Mesodermal cell (in vitro differentiated cells): ENCODE measurements at regions not wholly inside any gene's neighbourhood (a gene's known extent, or its start where the extent isn't known, plus 50 kb on each side); places are given as distances from the start of the nearest gene placed in this dataset.
"Not testable (repeated sequence)": the region's sequence is repeated elsewhere in the genome, so short reads cannot be mapped to it uniquely, and the experiment has no call there.

Experiments
- H3K27ac ChIP-seq: 2 replicates; pipeline ENCODE4 v1.7.0; 2013; ENCODE audit warnings: mild to moderate bottlenecking, low read depth, low read length, moderate library complexity; ENCODE audit not compliant: severe bottlenecking
- H3K36me3 ChIP-seq: 2 replicates; pipeline ENCODE4 v1.7.1; 2013; ENCODE audit warnings: mild to moderate bottlenecking, low read length, moderate library complexity; ENCODE audit not compliant: control insufficient read depth, insufficient read depth
- H3K4me1 ChIP-seq: one replicate; pipeline ENCODE4 v1.7.1; 2013; ENCODE audit warnings: mild to moderate bottlenecking, low read length; ENCODE audit not compliant: insufficient read depth, control insufficient read depth, poor library complexity, severe bottlenecking
- H3K4me3 ChIP-seq: 2 replicates; pipeline ENCODE4 v1.7.0; 2013; ENCODE audit warnings: low read length, control low read depth, mild to moderate bottlenecking; ENCODE audit not compliant: insufficient read depth, poor library complexity, severe bottlenecking; ENCODE audit errors: extremely low read depth
- H3K9me3 ChIP-seq: 2 replicates; pipeline ENCODE4 v1.7.1; 2013; ENCODE audit warnings: mild to moderate bottlenecking, low read length, moderate library complexity; ENCODE audit not compliant: control insufficient read depth
- WGBS, 2 experiments: methylation state at CpG; one replicate each; pipeline ENCODE4 v1.1.5; 2013; ENCODE audit warnings: missing lambda C conversion rate in 2 of 2; ENCODE audit not compliant: insufficient coverage in 2 of 2; 5-methylcytosine and 5-hydroxymethylcytosine counted together

DNA sequence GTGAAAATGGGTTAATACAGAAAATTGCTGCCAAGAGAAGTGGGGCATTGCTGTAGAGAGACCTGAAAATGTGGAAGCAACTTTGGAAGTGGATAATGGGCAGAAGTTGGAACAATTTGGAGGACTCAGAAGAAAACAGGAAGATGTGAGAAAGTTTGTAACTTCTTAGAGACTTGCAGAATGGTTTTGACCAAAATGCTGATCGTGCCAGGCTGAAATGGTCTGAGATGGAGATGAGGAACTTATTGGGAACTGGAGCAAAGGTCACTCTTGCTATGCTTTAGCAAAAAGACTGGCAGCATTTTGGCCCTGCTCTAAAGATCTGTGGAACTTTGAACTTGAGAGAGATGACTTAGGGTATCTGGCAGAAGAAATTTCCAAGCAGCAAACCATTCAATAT lies 254.8 kb downstream of the KBTBD8 start:
- WGBS, 2 experiments: 77 to 86% methylated on average over 1 of the region's 1 CpG
- not testable (repeated sequence) for H3K9me3 ChIP-seq, H3K36me3 ChIP-seq, H3K4me1 ChIP-seq, H3K27ac ChIP-seq, H3K4me3 ChIP-seq

DNA sequence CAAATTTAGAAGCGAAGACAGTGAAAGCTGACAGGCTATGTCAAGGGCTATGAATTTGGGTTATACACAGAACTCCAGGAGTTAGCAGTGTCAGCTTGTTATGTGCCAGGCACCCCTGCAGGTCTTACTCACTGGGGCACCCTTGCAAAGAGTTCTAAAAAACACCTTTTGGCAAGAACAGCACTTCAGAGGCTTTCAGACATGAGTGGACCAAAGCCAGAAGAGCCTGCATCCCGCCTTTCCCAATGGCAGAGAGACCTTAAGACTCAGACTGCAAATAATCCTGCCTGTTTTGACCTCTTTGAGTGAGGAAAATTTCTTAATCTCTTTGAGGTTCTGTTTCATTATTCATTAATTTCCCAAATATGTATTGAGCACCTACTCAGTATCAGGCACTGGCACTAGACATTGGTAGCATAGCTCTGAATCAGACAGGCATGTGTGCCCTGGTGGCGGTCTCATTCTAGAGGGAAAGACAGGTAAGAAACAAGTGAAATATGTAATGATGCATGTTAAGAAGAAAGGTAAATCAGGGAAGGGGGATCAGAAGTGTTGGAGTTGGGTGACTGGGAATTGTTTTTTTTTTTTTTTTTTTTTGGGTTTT lies 280.0 kb downstream of the KBTBD8 start:
- H3K9me3 ChIP-seq: no peaks in the 10 kb centered on the region
- WGBS, 2 experiments: 88 to 97% methylated on average over 3 of the region's 3 CpGs

DNA sequence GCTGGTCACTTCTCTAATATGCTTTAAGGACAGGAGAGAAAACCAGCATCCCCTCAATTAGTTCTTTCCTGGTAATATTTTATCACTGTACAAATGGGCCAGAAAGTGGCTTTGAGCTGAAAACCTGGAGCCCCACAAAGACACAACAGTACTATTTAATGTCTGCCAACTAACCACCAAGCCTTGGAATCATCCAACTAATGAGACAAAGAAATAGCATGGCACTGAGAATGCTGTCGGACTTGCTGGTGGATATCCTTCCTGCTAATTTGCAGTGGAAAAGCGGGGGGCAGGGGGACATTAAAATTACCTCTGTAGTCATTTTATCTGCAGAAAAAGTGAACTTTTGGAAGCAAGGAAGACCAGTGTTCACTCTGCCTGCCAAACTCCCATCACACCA lies 288.5 kb downstream of the KBTBD8 start:
- H3K27ac ChIP-seq: no peak overlapping the region
- 100% methylated on average over 2 of the region's 2 CpGs; no CpG with 5 or more reads in 1 of the 2 experiments for WGBS, 2 experiments
- H3K4me1 ChIP-seq: no peaks in the 10 kb centered on the region
- H3K36me3 ChIP-seq: no peaks in the 10 kb centered on the region
- H3K4me3 ChIP-seq: no peak overlapping the region
- no peaks in the 10 kb centered on the region for H3K9me3 ChIP-seq

More for the DNA sequence above, 280.0 kb downstream of the KBTBD8 start:
- no peak overlapping the region for H3K4me3 ChIP-seq
- no peaks in the 10 kb centered on the region for H3K36me3 ChIP-seq
- no peak overlapping the region for H3K27ac ChIP-seq
- H3K4me1 ChIP-seq: no peaks in the 10 kb centered on the region

DNA sequence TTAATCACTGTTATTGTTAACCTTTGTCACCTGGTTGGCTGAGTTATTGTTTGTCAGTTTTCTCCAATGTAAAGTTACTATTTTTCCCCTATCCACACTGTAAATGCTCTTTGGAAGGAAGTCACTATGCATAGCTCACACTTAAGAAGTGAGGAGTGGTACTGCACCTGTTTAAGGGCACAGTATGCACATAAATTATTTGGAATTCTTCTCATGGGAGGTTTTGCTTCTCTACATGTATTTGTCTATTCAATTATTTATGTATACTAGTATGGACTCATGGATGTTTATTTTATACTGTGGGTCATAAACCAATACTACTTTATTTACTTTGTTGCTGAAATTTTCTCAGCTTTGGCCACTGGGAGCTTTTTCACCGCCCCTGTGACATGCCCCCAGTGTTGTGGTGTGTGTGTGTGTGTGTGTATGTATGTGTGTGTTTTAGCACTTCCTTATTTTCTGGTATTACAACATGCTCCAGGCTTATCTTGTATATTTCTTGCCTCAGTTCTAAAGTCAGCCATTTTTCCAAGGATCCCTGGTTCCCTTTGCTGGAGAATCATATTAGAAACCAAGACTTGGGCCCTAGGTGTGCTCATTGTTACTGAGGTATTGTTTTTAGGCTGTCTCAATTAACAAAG lies 290.5 kb downstream of the KBTBD8 start:
- Histone ChIP-seq H3K4me1 (no peaks in the 10 kb centered on the region), H3K4me3 (no peak overlapping the region), H3K36me3 (no peaks in the 10 kb centered on the region), H3K27ac (no peak overlapping the region), H3K9me3 (no peaks in the 10 kb centered on the region)
- no CpG with 5 or more reads among the region's 1 CpG for WGBS, 2 experiments

DNA sequence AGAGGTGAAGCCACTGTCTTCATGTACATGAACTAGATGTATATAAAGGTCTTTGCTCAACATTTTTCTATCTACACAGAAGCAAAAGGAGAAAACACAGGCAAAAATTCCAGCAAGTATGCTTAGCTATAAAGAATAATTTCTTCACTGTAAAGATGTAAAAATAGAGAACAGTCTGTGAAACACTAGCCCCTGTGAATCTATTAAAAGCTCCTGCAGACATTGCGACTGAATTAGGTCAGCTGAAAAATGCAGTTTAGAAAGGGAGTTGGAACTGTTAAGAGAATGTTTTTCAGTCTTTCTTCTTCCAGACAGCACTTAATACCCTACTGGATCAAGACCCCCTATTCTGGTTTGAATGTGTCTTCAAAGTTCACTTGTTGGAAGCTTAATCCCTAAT lies 291.5 kb downstream of the KBTBD8 start:
- WGBS, 2 experiments: no CpG with 5 or more reads among the region's 1 CpG
- no peaks in the 10 kb centered on the region for H3K9me3 ChIP-seq
- H3K4me3 ChIP-seq: no peak overlapping the region
- H3K4me1 ChIP-seq: peaks cover 5% of the 10 kb centered on the region
- H3K27ac ChIP-seq: no peak overlapping the region
- no peaks in the 10 kb centered on the region for H3K36me3 ChIP-seq

DNA sequence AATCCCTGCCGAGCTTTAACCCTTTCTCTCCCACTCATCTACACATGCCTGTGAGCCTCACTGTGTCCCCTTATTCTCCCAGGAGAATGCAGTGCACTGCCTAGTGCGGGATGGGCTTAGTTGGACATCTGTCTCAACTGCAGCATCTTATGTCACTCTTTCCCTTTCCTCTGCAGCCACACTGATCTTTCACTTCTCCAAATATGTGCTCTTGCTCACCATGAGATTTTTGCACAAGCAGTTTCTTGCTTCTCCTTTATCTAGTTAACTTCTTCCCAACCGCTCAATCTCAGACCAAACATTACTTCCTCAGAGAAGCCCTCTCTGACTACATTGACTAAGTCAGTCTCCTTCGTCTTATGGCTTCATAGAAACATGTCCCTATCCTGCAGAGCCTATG lies 292.3 kb downstream of the KBTBD8 start:
- WGBS, 2 experiments: 84 to 85% methylated on average over 1 to 3 of the region's 4 CpGs

DNA sequence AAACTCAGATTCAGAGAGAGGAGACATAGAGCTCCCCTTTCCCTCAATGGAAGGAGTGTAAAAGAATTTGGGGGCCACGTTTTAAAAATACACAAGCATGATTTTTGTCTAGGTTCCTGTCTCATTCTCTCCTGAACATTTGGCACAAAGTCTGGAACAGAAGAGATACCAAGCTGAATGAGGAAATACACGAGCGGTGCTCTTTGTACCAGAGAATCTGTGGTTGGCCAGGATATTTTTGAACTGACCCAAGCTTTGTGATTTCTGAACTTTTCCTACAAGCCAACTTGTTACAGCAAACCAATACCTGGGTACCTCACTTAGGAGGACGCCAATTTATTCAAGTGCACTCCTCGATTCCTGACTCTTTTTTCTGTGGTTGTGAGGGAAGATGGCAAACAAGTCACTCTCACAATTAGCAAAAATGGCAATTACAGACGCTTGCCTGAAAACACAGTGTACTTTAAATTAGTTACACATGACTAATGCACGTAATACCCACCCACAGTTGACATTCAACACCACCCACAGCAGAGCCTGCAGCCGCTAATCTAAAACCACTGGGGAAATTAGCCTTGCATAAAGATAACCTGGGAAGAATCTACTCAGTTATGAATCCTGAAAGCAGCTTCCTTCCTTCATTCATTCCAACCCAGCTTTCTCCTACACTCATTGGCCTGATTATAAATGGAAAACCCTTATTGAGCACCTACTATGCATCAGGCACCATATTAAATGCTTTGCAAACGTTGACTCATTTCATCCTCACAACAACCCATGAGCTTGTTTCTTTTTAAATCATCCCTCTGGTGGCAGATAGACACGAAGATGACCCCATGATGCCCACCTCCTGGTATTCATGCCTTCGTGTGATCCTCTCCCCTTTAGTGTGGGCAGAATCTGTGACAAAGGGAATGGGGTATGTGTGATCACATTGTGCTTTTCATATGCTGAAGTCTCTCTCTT lies 293.5 kb downstream of the KBTBD8 start:
- H3K9me3 ChIP-seq: no peaks in the 10 kb centered on the region
- no peak overlapping the region for H3K27ac ChIP-seq
- H3K4me1 ChIP-seq: peaks cover 5% of the 10 kb centered on the region
- H3K4me3 ChIP-seq: no peak overlapping the region
- no peaks in the 10 kb centered on the region for H3K36me3 ChIP-seq
- WGBS, 2 experiments: 70 to 73% methylated on average over 5 to 7 of the region's 11 CpGs

More for the DNA sequence above, 292.3 kb downstream of the KBTBD8 start:
- Histone ChIP-seq H3K4me3 (no peak overlapping the region), H3K4me1 (peaks cover 5% of the 10 kb centered on the region), H3K36me3 (no peaks in the 10 kb centered on the region), H3K27ac (no peak overlapping the region), H3K9me3 (no peaks in the 10 kb centered on the region)

DNA sequence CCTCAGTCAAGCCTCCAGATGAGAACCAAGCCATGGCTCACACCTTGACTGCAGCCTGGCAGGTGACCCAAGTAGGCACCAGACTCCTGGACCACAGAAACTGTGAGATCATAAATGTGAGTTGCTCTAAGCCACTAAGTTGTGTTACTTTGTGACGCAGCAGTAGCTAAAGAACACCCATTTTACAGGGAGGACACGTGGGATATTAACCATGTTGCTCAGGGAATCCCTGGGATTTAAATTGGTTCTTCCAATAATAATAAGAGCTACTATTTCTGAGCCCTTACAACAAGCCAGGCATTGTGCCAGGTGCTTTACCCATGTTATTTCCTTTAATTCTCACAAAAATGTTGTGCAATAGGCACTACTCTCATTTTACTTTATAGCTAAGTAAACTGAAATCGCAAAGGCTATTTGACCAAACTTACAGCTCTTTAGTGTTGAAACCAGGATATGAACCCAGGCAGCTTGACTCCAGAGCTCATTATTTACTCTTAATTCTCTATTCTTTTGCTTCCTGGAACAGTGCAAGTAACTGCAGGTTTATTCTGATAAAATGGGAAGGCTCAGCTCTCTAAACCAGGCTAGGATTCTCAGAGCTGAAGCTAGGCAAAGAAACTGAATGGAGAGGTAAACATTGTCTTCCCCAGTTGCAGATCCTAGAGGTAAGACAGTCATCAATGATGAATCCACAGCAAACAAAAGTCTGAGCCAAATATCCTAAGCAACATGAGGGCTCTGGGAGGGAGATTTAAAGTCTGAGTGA lies 294.4 kb downstream of the KBTBD8 start:
- H3K36me3 ChIP-seq: no peaks in the 10 kb centered on the region
- H3K4me1 ChIP-seq: peaks cover 5% of the 10 kb centered on the region
- 90 to 93% methylated on average over 2 to 3 of the region's 3 CpGs for WGBS, 2 experiments

DNA sequence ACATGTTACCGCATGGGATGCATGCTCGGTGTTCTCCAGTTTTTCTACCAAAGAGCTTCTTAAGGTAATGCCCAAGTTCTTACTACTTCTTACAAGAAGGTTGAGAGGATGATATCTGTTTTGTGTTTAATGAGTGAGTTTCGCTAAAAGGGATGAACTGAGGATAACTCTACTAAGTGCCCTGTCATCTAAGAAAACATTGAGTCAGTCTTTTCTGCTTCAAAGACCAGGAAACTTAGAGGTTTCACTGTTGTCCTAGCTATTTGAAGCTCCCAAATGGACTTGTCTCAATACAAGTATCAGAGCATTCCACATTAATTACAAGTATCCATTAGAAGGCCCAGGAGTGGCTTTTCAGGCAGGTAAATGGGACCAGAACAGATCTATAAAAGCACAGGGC lies 296.2 kb downstream of the KBTBD8 start:
- WGBS, 2 experiments: 67 to 100% methylated on average over 1 of the region's 3 CpGs
- Histone ChIP-seq H3K4me1 (peaks cover 5% of the 10 kb centered on the region), H3K27ac (no peak overlapping the region), H3K36me3 (no peaks in the 10 kb centered on the region), H3K9me3 (no peaks in the 10 kb centered on the region), H3K4me3 (no peak overlapping the region)

More for the DNA sequence above, 294.4 kb downstream of the KBTBD8 start:
- H3K27ac ChIP-seq: no peak overlapping the region
- no peaks in the 10 kb centered on the region for H3K9me3 ChIP-seq
- H3K4me3 ChIP-seq: no peak overlapping the region
